Stimulated activated naive CD8-positive, alpha-beta T cell treated with anti-CD3 and anti-CD28 coated beads, Interleukin-15, Interleukin-2, amounts not matched to agents 100 ng/mL and 50 ng/mL, for 24 hours (primary cell): ENCODE measurements at regions not wholly inside any gene's neighbourhood (a gene's known extent, or its start where the extent isn't known, plus 50 kb on each side); places are given as distances from the start of the nearest gene placed in this dataset.
"Not testable (repeated sequence)": the region's sequence is repeated elsewhere in the genome, so short reads cannot be mapped to it uniquely, and the experiment has no call there.

Experiments
- H3K27ac Mint-ChIP-seq: one replicate; pipeline ENCODE4 v1.8.0; 2021; ENCODE audit warnings: mild to moderate bottlenecking, mixed read lengths
- H3K27me3 Mint-ChIP-seq: one replicate; pipeline ENCODE4 v1.8.0; 2021; ENCODE audit warnings: mixed read lengths
- H3K36me3 Mint-ChIP-seq: one replicate; pipeline ENCODE4 v1.8.0; 2021; ENCODE audit warnings: low read depth, mixed read lengths
- H3K4me1 Mint-ChIP-seq: one replicate; pipeline ENCODE4 v1.8.0; 2021; ENCODE audit warnings: low read depth, mixed read lengths
- H3K4me3 Mint-ChIP-seq: one replicate; pipeline ENCODE4 v1.8.0; 2021; ENCODE audit warnings: mild to moderate bottlenecking, mixed read lengths
- H3K9me3 Mint-ChIP-seq: one replicate; pipeline ENCODE4 v1.8.0; 2021; ENCODE audit warnings: mixed read lengths

DNA sequence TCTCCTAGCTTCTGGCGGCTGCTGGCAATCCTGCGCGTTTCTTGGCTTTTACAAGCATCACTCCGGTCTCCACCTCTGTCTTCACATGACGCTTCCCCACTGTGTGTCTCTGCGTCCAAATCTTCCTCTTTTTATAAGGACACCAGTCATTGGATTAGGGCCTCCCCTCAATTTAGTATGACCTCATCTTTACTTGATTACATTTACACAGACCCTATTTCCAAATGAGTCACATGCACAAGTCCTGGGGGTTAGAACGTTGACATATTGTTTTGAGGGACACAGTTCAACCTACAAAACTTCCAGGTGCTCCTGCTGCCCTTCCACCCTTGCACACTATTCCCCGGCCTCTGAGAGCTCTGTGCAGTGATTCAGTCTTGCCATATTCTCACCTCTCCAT, 215.3 kb downstream of the OPA1 start:
- no peak overlapping the region for H3K27ac Mint-ChIP-seq
- no peaks in the 10 kb centered on the region for H3K4me1 Mint-ChIP-seq
- H3K4me3 Mint-ChIP-seq = no peak overlapping the region
- H3K9me3 Mint-ChIP-seq = no peaks in the 10 kb centered on the region
- peaks cover 5% of the 10 kb centered on the region for H3K27me3 Mint-ChIP-seq
- H3K36me3 Mint-ChIP-seq = no peaks in the 10 kb centered on the region

DNA sequence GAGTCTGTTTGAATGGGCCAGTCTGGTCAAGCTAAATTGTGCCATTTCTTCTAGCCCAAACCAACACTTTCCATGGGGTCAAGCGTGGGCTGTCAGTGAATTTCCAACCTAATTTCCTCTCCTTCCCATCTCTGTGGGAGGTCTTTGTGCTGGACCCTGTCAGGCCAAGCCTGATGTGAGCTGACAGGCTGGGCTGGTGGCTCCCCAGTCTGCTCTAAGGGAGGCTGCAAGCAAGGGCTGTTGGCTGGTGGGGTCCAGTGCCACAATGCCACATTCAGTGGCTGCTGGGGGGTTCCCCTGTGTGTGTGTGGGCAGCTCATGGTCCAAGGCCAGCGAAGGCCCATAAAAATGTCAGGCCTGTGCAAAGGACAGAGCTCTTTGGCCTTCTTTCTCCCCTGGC, 216.1 kb downstream of the OPA1 start:
- Mint-ChIP-seq H3K27ac (no peak overlapping the region), H3K27me3 (peaks cover 5% of the 10 kb centered on the region), H3K9me3 (no peaks in the 10 kb centered on the region), H3K4me3 (no peak overlapping the region), H3K4me1 (no peaks in the 10 kb centered on the region), H3K36me3 (no peaks in the 10 kb centered on the region)

DNA sequence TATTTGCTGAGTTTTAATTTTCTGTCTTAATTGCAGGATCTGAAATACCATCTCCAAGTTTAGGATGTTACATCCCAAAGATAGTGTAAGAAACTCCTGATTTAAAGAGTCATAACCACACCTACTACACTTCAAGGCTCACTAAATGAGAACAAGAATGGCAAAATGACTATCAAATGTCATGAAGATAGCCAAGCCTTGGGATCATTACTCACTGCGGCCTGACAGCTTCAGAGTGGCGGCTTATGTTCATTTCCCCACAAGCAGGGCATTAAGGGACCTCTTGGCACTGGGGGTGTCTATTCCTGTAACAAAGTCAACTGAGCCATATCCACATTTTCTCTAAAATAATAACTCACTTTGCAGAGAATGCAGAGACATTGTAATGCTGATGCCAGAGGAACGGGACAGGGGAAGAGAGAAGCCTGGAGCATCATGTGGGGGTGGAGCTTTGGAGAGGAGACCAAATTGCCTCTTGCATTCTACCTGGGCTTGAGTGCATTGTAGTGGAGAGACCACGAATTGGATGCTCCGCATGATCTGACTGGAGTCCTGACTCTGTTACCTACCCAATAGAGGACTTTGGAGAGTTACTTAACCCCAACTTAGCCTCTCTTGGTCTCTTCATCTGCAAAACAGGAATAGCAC, 219.2 kb downstream of the OPA1 start:
- Mint-ChIP-seq H3K36me3 (no peaks in the 10 kb centered on the region), H3K27me3 (peaks cover 6% of the 10 kb centered on the region), H3K27ac (no peak overlapping the region), H3K4me3 (no peak overlapping the region), H3K9me3 (no peaks in the 10 kb centered on the region), H3K4me1 (no peaks in the 10 kb centered on the region)

DNA sequence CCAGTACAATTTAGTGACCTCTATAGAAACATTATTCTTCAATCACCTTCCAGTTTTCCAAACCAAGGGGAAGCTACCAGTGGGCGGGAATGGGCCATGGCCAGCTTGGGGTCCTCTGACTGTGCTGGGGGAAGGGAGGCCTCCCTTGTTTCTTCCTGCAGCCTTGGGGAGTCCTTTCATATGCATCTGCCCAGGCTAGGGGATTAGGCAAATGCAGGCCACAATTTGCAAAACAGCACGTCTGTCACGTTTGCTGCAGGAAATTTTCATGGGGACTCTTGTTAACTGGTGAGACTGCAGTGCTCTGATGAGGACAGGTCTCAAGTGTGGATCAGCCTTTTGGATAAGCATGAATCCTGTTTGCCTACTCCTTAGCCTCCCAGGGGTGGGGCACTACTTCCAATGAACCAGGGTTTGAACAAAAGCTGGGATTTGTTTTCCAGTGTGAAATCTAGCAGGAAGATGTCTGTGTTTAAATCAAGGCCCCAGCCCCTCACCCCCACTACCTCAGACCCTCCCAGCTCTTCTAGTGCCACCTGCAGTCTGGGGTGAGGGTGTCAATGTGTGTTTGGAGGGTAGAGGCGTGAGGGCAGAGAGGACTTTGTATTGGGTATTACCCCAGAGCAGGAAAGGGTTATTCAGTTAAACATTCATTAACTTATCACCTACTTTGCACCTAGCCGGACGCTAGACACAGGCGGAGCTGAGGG, 219.9 kb downstream of the OPA1 start:
- H3K27me3 Mint-ChIP-seq = peaks cover 6% of the 10 kb centered on the region
- H3K27ac Mint-ChIP-seq = no peak overlapping the region
- no peaks in the 10 kb centered on the region for H3K36me3 Mint-ChIP-seq
- H3K4me3 Mint-ChIP-seq = no peak overlapping the region
- H3K4me1 Mint-ChIP-seq = no peaks in the 10 kb centered on the region
- H3K9me3 Mint-ChIP-seq = no peaks in the 10 kb centered on the region

GRCh38 chr3:193813501-193813830, 220.5 kb downstream of the OPA1 start:
- Mint-ChIP-seq H3K36me3 (no peaks in the 10 kb centered on the region), H3K27me3 (peaks cover 6% of the 10 kb centered on the region)

GRCh38 chr3:193814166-193814892, 221.3 kb downstream of the OPA1 start:
- Mint-ChIP-seq H3K27ac (no peak overlapping the region), H3K36me3 (no peaks in the 10 kb centered on the region)

More at GRCh38 chr3:193813501-193813830, 220.5 kb downstream of the OPA1 start:
- Mint-ChIP-seq H3K4me3 (no peak overlapping the region), H3K9me3 (no peaks in the 10 kb centered on the region), H3K4me1 (no peaks in the 10 kb centered on the region), H3K27ac (no peak overlapping the region)

DNA sequence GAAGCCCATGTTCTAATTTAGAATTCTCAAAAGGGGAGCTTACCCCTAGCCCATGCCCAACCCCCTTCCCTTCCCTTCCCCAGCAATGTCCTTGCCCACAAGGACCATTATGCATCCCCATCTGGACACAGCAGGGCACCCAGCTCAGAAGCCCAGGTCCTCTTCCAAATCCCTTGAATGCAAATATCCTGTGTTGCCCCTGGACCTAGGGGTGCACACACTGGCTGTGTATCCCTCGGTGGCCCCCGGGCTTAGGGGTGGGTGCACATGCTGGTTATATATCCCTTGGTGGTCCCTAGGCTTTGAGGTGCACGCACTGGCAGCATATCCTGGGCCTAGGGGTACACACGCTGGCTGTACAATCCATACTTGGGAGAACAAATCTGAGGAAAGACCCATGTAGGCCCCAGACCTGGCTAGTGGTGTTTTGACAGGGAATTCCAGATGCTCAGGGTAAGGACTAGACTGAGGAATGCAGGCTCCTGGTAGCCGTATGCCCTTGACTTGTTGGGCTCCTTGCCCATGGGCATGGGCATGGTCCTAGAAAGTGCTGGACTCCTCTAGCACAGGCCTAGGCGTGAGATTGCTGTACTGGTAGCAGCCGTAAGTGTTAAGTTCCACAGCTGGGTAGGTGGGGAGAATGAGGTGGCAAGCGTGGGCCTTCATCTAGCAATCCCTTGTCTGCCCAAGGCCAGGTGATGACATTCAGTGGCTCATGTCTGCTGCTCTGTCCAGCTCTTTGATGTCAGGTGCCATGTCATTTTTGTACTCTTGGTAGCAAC, 222.4 kb downstream of the OPA1 start:
- Mint-ChIP-seq H3K27me3 (peaks cover 10% of the 10 kb centered on the region), H3K4me1 (no peaks in the 10 kb centered on the region), H3K36me3 (no peaks in the 10 kb centered on the region), H3K9me3 (no peaks in the 10 kb centered on the region), H3K4me3 (no peak overlapping the region), H3K27ac (no peak overlapping the region)

More at GRCh38 chr3:193814166-193814892, 221.3 kb downstream of the OPA1 start:
- H3K4me3 Mint-ChIP-seq = no peak overlapping the region
- no peaks in the 10 kb centered on the region for H3K9me3 Mint-ChIP-seq
- H3K4me1 Mint-ChIP-seq = no peaks in the 10 kb centered on the region
- peaks cover 10% of the 10 kb centered on the region for H3K27me3 Mint-ChIP-seq

GRCh38 chr3:193816028-193816395, 223.0 kb downstream of the OPA1 start:
- Mint-ChIP-seq H3K4me1 (no peaks in the 10 kb centered on the region), H3K27me3 (peaks cover 14% of the 10 kb centered on the region), H3K27ac (no peak overlapping the region), H3K9me3 (no peaks in the 10 kb centered on the region), H3K4me3 (no peak overlapping the region), H3K36me3 (no peaks in the 10 kb centered on the region)

GRCh38 chr3:193816656-193817311, 223.8 kb downstream of the OPA1 start:
- Mint-ChIP-seq H3K27ac (no peak overlapping the region), H3K4me3 (no peak overlapping the region), H3K4me1 (no peaks in the 10 kb centered on the region), H3K36me3 (no peaks in the 10 kb centered on the region), H3K9me3 (no peaks in the 10 kb centered on the region), H3K27me3 (peaks cover 19% of the 10 kb centered on the region)

DNA sequence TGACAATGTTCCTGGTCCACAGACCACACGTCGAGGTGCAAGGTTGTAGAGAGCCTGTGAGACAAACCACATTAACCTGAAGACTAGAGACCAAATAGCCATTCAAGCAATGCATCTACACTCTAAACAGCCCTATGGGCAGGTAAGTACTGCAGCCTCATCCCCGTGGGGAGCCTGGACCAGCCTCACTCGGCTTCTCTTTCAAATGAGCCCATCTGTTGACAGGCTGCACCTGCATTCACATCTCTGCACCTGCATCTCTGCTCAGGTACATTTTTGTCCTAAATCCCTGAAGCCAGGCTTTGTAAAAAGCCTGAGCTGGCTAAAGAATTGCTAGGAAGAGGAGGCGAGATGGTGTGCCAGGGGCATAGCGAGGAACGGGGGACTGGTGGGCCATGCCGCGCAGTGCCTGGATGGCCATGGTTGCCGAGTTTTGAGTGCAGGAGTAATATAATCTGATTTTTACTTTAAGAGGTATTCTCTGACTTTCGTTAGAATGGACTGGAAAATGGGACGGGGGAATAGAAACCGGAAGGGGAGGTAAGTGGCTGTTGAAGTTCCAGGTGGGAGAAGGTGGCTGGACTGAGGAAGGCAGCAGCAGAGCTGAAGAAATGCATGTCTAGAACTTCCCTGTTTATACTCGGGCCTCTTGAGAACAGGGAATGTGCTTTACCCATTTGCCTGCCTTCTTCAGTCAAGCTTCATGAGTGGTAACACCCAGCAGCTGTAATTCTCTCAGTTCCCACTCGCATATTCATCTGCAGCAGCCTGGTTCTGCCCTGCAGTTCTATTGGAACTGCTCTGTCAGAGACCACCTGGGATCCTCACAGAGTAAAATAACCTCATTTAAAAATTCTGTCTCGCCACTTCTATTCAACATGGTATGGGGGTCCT, 226.4 kb downstream of the OPA1 start:
- no peaks in the 10 kb centered on the region for H3K36me3 Mint-ChIP-seq
- no peak overlapping the region for H3K4me3 Mint-ChIP-seq
- H3K9me3 Mint-ChIP-seq = no peaks in the 10 kb centered on the region
- H3K27me3 Mint-ChIP-seq = peaks cover 22% of the 10 kb centered on the region
- H3K27ac Mint-ChIP-seq = no peak overlapping the region
- no peaks in the 10 kb centered on the region for H3K4me1 Mint-ChIP-seq

GRCh38 chr3:193821151-193821668, 228.2 kb downstream of the OPA1 start:
- no peaks in the 10 kb centered on the region for H3K36me3 Mint-ChIP-seq
- H3K4me3 Mint-ChIP-seq = no peak overlapping the region
- peaks cover 19% of the 10 kb centered on the region for H3K27me3 Mint-ChIP-seq
- H3K27ac Mint-ChIP-seq = no peak overlapping the region
- no peaks in the 10 kb centered on the region for H3K9me3 Mint-ChIP-seq
- H3K4me1 Mint-ChIP-seq = no peaks in the 10 kb centered on the region

DNA sequence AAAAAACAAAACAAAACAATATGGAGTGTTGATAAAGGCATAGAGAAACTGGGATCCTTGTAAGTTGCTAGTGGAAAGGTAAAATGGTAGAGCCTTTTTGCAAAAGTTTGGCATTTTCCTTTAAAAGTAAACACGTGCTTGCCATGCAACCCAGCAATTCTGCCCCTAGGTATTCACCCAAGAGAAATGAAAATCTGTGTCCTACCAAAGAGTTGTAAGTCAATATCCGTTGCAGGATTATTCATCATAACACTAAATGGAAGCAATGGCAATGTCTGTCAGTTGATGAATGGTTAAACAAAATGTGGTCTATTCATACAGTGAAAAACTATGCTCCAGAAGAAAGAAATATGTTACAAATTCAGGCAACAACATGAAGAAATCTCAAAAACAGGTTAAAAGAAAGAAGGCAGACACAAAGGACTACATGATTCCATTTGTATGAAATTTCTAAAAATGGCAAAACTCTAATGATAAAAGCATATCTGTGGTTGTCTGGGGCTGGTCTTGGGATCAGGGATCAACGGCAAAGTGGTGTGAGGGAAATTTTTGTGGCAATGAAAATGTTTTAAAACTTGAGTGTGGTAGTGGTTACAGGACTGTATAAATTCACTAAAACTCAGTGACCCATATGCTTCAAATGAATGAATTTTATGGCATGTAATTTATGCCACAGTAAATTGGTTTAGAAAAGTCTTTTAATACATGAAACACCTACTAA, 229.6 kb downstream of the OPA1 start:
- Mint-ChIP-seq H3K4me1 (no peaks in the 10 kb centered on the region), H3K36me3 (no peaks in the 10 kb centered on the region), H3K9me3 (no peaks in the 10 kb centered on the region), H3K27me3 (peaks cover 21% of the 10 kb centered on the region), H3K4me3 (no peak overlapping the region), H3K27ac (no peak overlapping the region)

- not testable (repeated sequence) for H3K4me1 Mint-ChIP-seq, H3K4me3 Mint-ChIP-seq, H3K27ac Mint-ChIP-seq, H3K36me3 Mint-ChIP-seq, H3K9me3 Mint-ChIP-seq
- H3K27me3 Mint-ChIP-seq = peaks cover 23% of the 10 kb centered on the region
Measured at GRCh38 chr3:193823213-193823605, 230.2 kb downstream of the OPA1 start.
